B cell (primary cell): ENCODE measurements at regions not wholly inside any gene's neighbourhood (a gene's known extent, or its start where the extent isn't known, plus 50 kb on each side); places are given as distances from the start of the nearest gene placed in this dataset.

ENCODE experiments used
- ATAC-seq: fragments of 200-7000 bp; cut with Tn5 transposase; one replicate; pipeline ENCODE4 v1.10.0; 2021; ENCODE audit warnings: low read depth, mild to moderate bottlenecking, moderate number of reproducible peaks, moderate library complexity
- CTCF ChIA-PET: fragments of 350-600 bp; sonication (Branson Sonifier 250); formaldehyde crosslinking; loops from one replicate; lab custom pipeline; 2021; ENCODE audit warnings: antibody characterized with exemption, inconsistent platforms; lab: Charles Lee
- POLR2A ChIA-PET: fragments of 350-600 bp; sonication (Branson Sonifier 250); formaldehyde crosslinking; loops from one replicate; lab custom pipeline; 2021; ENCODE audit warnings: antibody characterized with exemption; lab: Charles Lee
- DNase-seq: peaks from one replicate; pipeline ENCODE4 v3.0.0; 2013
- H2AFZ ChIP-seq: 2 replicates; pipeline ENCODE4 v1.6.1; 2012; ENCODE audit warnings: mild to moderate bottlenecking, low read depth, low read length; ENCODE audit not compliant: insufficient read depth, poor library complexity, severe bottlenecking
- H3K27ac ChIP-seq, 2 donors: 1 replicate in 1 of 2; 2 replicates in 1 of 2; pipeline ENCODE4 v1.5.1; 2012 to 2013; ENCODE audit warnings: low read length in 2 of 2, mild to moderate bottlenecking in 2 of 2, moderate library complexity in 1 of 2
- H3K27me3 ChIP-seq, 4 experiments: fragments of 200-600 bp in 1 of 4; sonication (generic) in 1 of 4; replicated peaks in 1 of 4; 1 replicate in 2 of 4; 2 replicates in 2 of 4; pipeline versions ENCODE4 v1.6.1 to v1.7.0; 2013 to 2016; ENCODE audit warnings: low read length in 3 of 4, mild to moderate bottlenecking in 2 of 4, mixed read lengths in 1 of 4, moderate library complexity in 1 of 4; ENCODE audit not compliant: insufficient read depth in 4 of 4, control insufficient read depth in 3 of 4; ENCODE audit errors: control extremely low read depth in 1 of 4
- H3K36me3 ChIP-seq, 2 experiments: replicated peaks in 1 of 2; 1 replicate in 1 of 2; 2 replicates in 1 of 2; pipeline versions ENCODE4 v1.6.1 to v1.7.1; 2013; ENCODE audit warnings: low read length in 1 of 2; ENCODE audit not compliant: insufficient read depth in 2 of 2, control insufficient read depth in 1 of 2; ENCODE audit errors: control extremely low read depth in 1 of 2, extremely low read depth in 1 of 2
- H3K4me1 ChIP-seq, 2 donors: fragments of 200-600 bp in 1 of 2; sonication (generic) in 1 of 2; 1 replicate in 1 of 2; 2 replicates in 1 of 2; pipeline versions ENCODE4 v1.5.1 to v1.6.1; 2013 to 2017; ENCODE audit warnings: low read length in 2 of 2; ENCODE audit not compliant: control insufficient read depth in 2 of 2, insufficient read depth in 2 of 2
- H3K4me2 ChIP-seq: replicated peaks from 2 replicates; pipeline ENCODE3; 2012; ENCODE audit warnings: mild to moderate bottlenecking, low read depth, low read length; ENCODE audit not compliant: poor library complexity, severe bottlenecking
- H3K4me3 ChIP-seq, 5 experiments: fragments of 200-600 bp in 1 of 5; sonication (generic) in 1 of 5; 1 replicate in 3 of 5; 2 replicates in 2 of 5; pipeline versions ENCODE4 v1.5.1 to v1.7.0; 2011 to 2016; ENCODE audit warnings: low read length in 4 of 5, mild to moderate bottlenecking in 4 of 5, low read depth in 2 of 5, control low read depth in 1 of 5, moderate library complexity in 1 of 5; ENCODE audit not compliant: insufficient read depth in 1 of 5; ENCODE audit errors: control extremely low read depth in 1 of 5, extremely low read depth in 1 of 5
- H3K79me2 ChIP-seq: fragments of 200-600 bp; sonication (generic); one replicate; pipeline ENCODE4 v1.6.0; 2016; ENCODE audit warnings: low read length; ENCODE audit not compliant: control insufficient read depth, insufficient read depth
- H3K9ac ChIP-seq: fragments of 200-600 bp; sonication (generic); 2 replicates; pipeline ENCODE4 v1.6.1; 2017; ENCODE audit warnings: mild to moderate bottlenecking, low read length, moderate library complexity
- H3K9me3 ChIP-seq, 3 donors: one replicate each; pipeline versions ENCODE4 v1.6.1 to v1.7.1; 2013; ENCODE audit warnings: low read length in 2 of 3; ENCODE audit not compliant: control insufficient read depth in 2 of 3, insufficient read depth in 1 of 3; ENCODE audit errors: control extremely low read depth in 1 of 3
- H4K20me1 ChIP-seq: 2 replicates; pipeline ENCODE4 v1.6.0; 2012; ENCODE audit warnings: mild to moderate bottlenecking, low read length; ENCODE audit not compliant: insufficient read depth, control insufficient read depth, poor library complexity, severe bottlenecking
- H3K27ac Mint-ChIP-seq: one replicate; pipeline ENCODE4 v1.8.0; 2021; ENCODE audit warnings: mixed read lengths
- H3K27me3 Mint-ChIP-seq: one replicate; pipeline ENCODE4 v1.8.0; 2021; ENCODE audit warnings: mixed read lengths
- H3K4me1 Mint-ChIP-seq: one replicate; pipeline ENCODE4 v1.8.0; 2021; ENCODE audit warnings: mixed read lengths
- H3K4me3 Mint-ChIP-seq: one replicate; pipeline ENCODE4 v1.8.0; 2021; ENCODE audit warnings: mixed read lengths
- H3K9me3 Mint-ChIP-seq: one replicate; pipeline ENCODE4 v1.8.0; 2022; ENCODE audit warnings: mixed read lengths; ENCODE audit not compliant: insufficient read depth
- CTCF ChIP-seq: fragments of 200-600 bp; IDR thresholded peaks from one replicate; pipeline ENCODE4 v1.8.0; 2022; ENCODE audit warnings: antibody characterized with exemption, mild to moderate bottlenecking
- EZH2 ChIP-seq: IDR thresholded peaks from 2 replicates; pipeline ENCODE4 v1.6.1; 2012; ENCODE audit warnings: borderline replicate concordance, low read depth, mild to moderate bottlenecking, moderate library complexity, low read length; ENCODE audit not compliant: insufficient read depth, poor library complexity, severe bottlenecking
- WGBS: methylation state at CpG from one replicate; pipeline ENCODE4 v1.1.5; 2013; ENCODE audit warnings: missing lambda C conversion rate; ENCODE audit not compliant: insufficient coverage; 5-methylcytosine and 5-hydroxymethylcytosine counted together
- intact Hi-C: fragments of 100-400 bp; cut with micrococcal nuclease; formaldehyde crosslinking; loops from one replicate; pipeline ENCODE4 v1.10.0; 2022

- H2AFZ ChIP-seq = no peak overlapping the region
- no peaks in the 10 kb centered on the region for H3K9me3 ChIP-seq
- H4K20me1 ChIP-seq = no peaks in the 10 kb centered on the region
- DNase-seq = no peak
- H3K4me2 ChIP-seq = no peak overlapping the region
- ChIA-PET POLR2A (no interaction called here), CTCF (no interaction called here)
- no peaks in the 10 kb centered on the region for H3K9me3 Mint-ChIP-seq
- H3K4me3 ChIP-seq = no peak overlapping the region
- H3K27ac Mint-ChIP-seq = no peak overlapping the region
- TF ChIP-seq CTCF (no peak), EZH2 (no peak)
- H3K4me1 ChIP-seq = no peaks in the 10 kb centered on the region
- no peak for ATAC-seq
- intact Hi-C loops = no loop called here
- no peaks in the 10 kb centered on the region for H3K36me3 ChIP-seq
- H3K4me1 Mint-ChIP-seq = no peaks in the 10 kb centered on the region
- no peaks in the 10 kb centered on the region for H3K27me3 ChIP-seq
- 86% methylated on average over 1 of the region's 1 CpG for WGBS
- no peak overlapping the region for H3K9ac ChIP-seq
- H3K79me2 ChIP-seq = no peaks in the 10 kb centered on the region
- H3K4me3 Mint-ChIP-seq = no peak overlapping the region
- H3K27me3 Mint-ChIP-seq = no peaks in the 10 kb centered on the region
- no peak overlapping the region for H3K27ac ChIP-seq
Measured at GRCh38 chrX:69216446-69216845, 51.2 kb upstream of the PJA1 start.

DNA sequence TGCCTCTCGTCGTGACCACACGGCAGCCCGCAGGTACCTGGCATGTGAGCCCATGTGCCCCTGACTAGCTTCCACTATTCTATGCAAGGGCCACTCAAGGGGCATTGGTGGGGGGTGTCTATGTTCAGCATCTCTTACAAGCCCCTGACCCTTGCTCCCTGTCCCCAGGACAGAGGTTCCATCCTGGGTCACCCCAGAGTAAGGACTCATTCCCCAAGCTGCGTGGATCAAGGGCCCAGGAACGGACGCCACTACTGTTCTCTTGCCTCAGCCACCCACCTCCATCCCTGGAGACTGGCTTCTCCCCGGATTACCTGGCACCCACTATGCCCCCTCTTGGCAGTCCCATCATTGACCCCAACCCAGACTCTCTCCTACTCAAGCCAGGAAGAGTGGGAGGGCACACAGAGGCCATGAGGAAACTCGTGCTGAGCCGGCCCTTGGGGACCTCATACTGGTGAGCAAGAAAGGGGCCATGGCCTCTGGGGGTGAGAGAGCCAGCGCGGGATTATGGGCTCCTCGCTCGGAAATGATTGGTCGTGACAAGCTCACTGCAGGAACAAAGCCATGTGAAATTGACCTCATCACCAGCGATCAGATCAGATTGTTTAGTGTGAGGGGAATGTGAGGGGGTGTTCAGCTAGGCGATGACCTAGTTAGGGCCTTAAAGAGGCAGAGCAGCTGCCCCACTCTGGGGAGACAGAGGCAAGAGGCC, 50.1 kb upstream of the PJA1 start:
- Mint-ChIP-seq H3K4me3 (no peak overlapping the region), H3K9me3 (no peaks in the 10 kb centered on the region), H3K27me3 (no peaks in the 10 kb centered on the region), H3K27ac (no peak overlapping the region), H3K4me1 (no peaks in the 10 kb centered on the region)
- no peaks in the 10 kb centered on the region for H3K79me2 ChIP-seq
- H3K9ac ChIP-seq = no peak overlapping the region
- H3K27ac ChIP-seq = no peak overlapping the region
- no peaks in the 10 kb centered on the region for H3K4me1 ChIP-seq
- no peak overlapping the region for H2AFZ ChIP-seq
- no peak for ATAC-seq
- no peaks in the 10 kb centered on the region for H3K9me3 ChIP-seq
- intact Hi-C loops = no loop called here
- H3K4me2 ChIP-seq = no peak overlapping the region
- H3K36me3 ChIP-seq = no peaks in the 10 kb centered on the region
- ChIA-PET POLR2A (no interaction called here), CTCF (interaction anchor here (1.1 kb wide), 1 partner anchor 387 kb away, joined by 4 read pairs; the partner anchor contains the start of gene EFNB1)
- no peak for TF ChIP-seq CTCF
- no peak for TF ChIP-seq EZH2
- 92% methylated on average over 4 of the region's 17 CpGs for WGBS
- no peak overlapping the region for H3K4me3 ChIP-seq
- DNase-seq = no peak
- no peaks in the 10 kb centered on the region for H3K27me3 ChIP-seq
- H4K20me1 ChIP-seq = no peaks in the 10 kb centered on the region
